ENCODE measurements at regions not wholly inside any gene's neighbourhood (a gene's known extent, or its start where the extent isn't known, plus 50 kb on each side); places are given as distances from the start of the nearest gene placed in this dataset.

- Histone ChIP-seq H3K4me3 (ENCODE audit: low read length) (no peak overlapping the region), H3K4me1 (ENCODE audit: insufficient read depth, low read length) (no peaks in the 10 kb centered on the region)
- 98% methylated on average over 3 of the region's 5 CpGs for WGBS
Observed at GRCh38 chr12:22951206-22951605, 326.2 kb downstream of the ETNK1 start.

GRCh38 chr12:22956690-22957089 lies 331.7 kb downstream of the ETNK1 start:
- no peaks in the 10 kb centered on the region for H3K4me1 ChIP-seq (ENCODE audit: insufficient read depth, low read length)
- H3K27ac ChIP-seq (ENCODE audit: low read depth, low read length): no peak overlapping the region
- no peaks in the 10 kb centered on the region for H3K27me3 ChIP-seq (ENCODE audit: insufficient read depth, low read length)
- 58% methylated on average over 2 of the region's 2 CpGs for WGBS
- H3K9ac ChIP-seq (ENCODE audit: low read depth, low read length): no peak overlapping the region
- H3K4me3 ChIP-seq (ENCODE audit: low read length): no peak overlapping the region
- no peaks in the 10 kb centered on the region for H3K36me3 ChIP-seq (ENCODE audit: insufficient read depth, low read length)
- peaks cover 10% of the 10 kb centered on the region; the same call in 1 of the 2 replicates for H3K9me3 ChIP-seq (ENCODE audit: insufficient read depth, low read depth, low read length)

More at GRCh38 chr12:22951206-22951605, 326.2 kb downstream of the ETNK1 start:
- Histone ChIP-seq H3K36me3 (ENCODE audit: insufficient read depth, low read length) (no peaks in the 10 kb centered on the region), H3K27ac (ENCODE audit: low read depth, low read length) (no peak overlapping the region), H3K9me3 (ENCODE audit: insufficient read depth, low read depth, low read length) (peaks cover 10% of the 10 kb centered on the region; the same call in 1 of the 2 replicates), H3K27me3 (ENCODE audit: insufficient read depth, low read length) (no peaks in the 10 kb centered on the region), H3K9ac (ENCODE audit: low read depth, low read length) (no peak overlapping the region)

- Histone ChIP-seq H3K4me3 (ENCODE audit: low read length) (no peak overlapping the region), H3K9ac (ENCODE audit: low read depth, low read length) (no peak overlapping the region), H3K9me3 (ENCODE audit: insufficient read depth, low read depth, low read length) (no peaks in the 10 kb centered on the region), H3K4me1 (ENCODE audit: insufficient read depth, low read length) (peaks cover 10% of the 10 kb centered on the region; the same call in 1 of the 2 replicates), H3K27ac (ENCODE audit: low read depth, low read length) (no peak overlapping the region), H3K27me3 (ENCODE audit: insufficient read depth, low read length) (no peaks in the 10 kb centered on the region), H3K36me3 (ENCODE audit: insufficient read depth, low read length) (no peaks in the 10 kb centered on the region)
Observed at GRCh38 chr12:22967171-22967570, 342.2 kb downstream of the ETNK1 start.

GRCh38 chr12:22969521-22969920 lies 344.6 kb downstream of the ETNK1 start:
- Histone ChIP-seq H3K27ac (ENCODE audit: low read depth, low read length) (no peak overlapping the region), H3K9ac (ENCODE audit: low read depth, low read length) (no peak overlapping the region), H3K4me3 (ENCODE audit: low read length) (no peak overlapping the region), H3K27me3 (ENCODE audit: insufficient read depth, low read length) (no peaks in the 10 kb centered on the region), H3K36me3 (ENCODE audit: insufficient read depth, low read length) (no peaks in the 10 kb centered on the region), H3K9me3 (ENCODE audit: insufficient read depth, low read depth, low read length) (no peaks in the 10 kb centered on the region), H3K4me1 (ENCODE audit: insufficient read depth, low read length) (peaks cover 7% of the 10 kb centered on the region; the same call in 1 of the 2 replicates)
- WGBS: 100% methylated on average over 4 of the region's 4 CpGs

- H3K4me3 ChIP-seq (ENCODE audit: low read length): no peak overlapping the region
- no peaks in the 10 kb centered on the region for H3K36me3 ChIP-seq (ENCODE audit: insufficient read depth, low read length)
- 93% methylated on average over 6 of the region's 6 CpGs for WGBS
- H3K27ac ChIP-seq (ENCODE audit: low read depth, low read length): no peak overlapping the region
- peaks cover 9% of the 10 kb centered on the region for H3K4me1 ChIP-seq (ENCODE audit: insufficient read depth, low read length)
- H3K9me3 ChIP-seq (ENCODE audit: insufficient read depth, low read depth, low read length): no peaks in the 10 kb centered on the region
- no peaks in the 10 kb centered on the region for H3K27me3 ChIP-seq (ENCODE audit: insufficient read depth, low read length)
- H3K9ac ChIP-seq (ENCODE audit: low read depth, low read length): no peak overlapping the region
Observed at GRCh38 chr12:22971247-22971646, 346.3 kb downstream of the ETNK1 start.

- no peak overlapping the region for H3K4me3 ChIP-seq (ENCODE audit: low read length)
- H3K9ac ChIP-seq (ENCODE audit: low read depth, low read length): no peak overlapping the region
- no peaks in the 10 kb centered on the region for H3K36me3 ChIP-seq (ENCODE audit: insufficient read depth, low read length)
- no peaks in the 10 kb centered on the region for H3K9me3 ChIP-seq (ENCODE audit: insufficient read depth, low read depth, low read length)
- 96% methylated on average over 11 of the region's 12 CpGs for WGBS
- H3K27me3 ChIP-seq (ENCODE audit: insufficient read depth, low read length): no peaks in the 10 kb centered on the region
- peaks cover 8% of the 10 kb centered on the region for H3K4me1 ChIP-seq (ENCODE audit: insufficient read depth, low read length)
- H3K27ac ChIP-seq (ENCODE audit: low read depth, low read length): no peak overlapping the region
Observed at GRCh38 chr12:22971701-22972191, 346.8 kb downstream of the ETNK1 start.

- Histone ChIP-seq H3K27me3 (ENCODE audit: insufficient read depth, low read length) (no peaks in the 10 kb centered on the region), H3K4me3 (ENCODE audit: low read length) (no peak overlapping the region), H3K36me3 (ENCODE audit: insufficient read depth, low read length) (no peaks in the 10 kb centered on the region), H3K4me1 (ENCODE audit: insufficient read depth, low read length) (peaks cover 2% of the 10 kb centered on the region; the same call in 1 of the 2 replicates), H3K9ac (ENCODE audit: low read depth, low read length) (no peak overlapping the region), H3K9me3 (ENCODE audit: insufficient read depth, low read depth, low read length) (no peaks in the 10 kb centered on the region), H3K27ac (ENCODE audit: low read depth, low read length) (no peak overlapping the region)
Observed at GRCh38 chr12:22974865-22975264, 349.9 kb downstream of the ETNK1 start.

- H3K9ac ChIP-seq (ENCODE audit: low read depth, low read length): no peak overlapping the region
- WGBS: 86% methylated on average over 2 of the region's 2 CpGs
- no peak overlapping the region for H3K4me3 ChIP-seq (ENCODE audit: low read length)
- no peaks in the 10 kb centered on the region for H3K9me3 ChIP-seq (ENCODE audit: insufficient read depth, low read depth, low read length)
- peaks cover 6% of the 10 kb centered on the region; the same call in 1 of the 2 replicates for H3K4me1 ChIP-seq (ENCODE audit: insufficient read depth, low read length)
- H3K36me3 ChIP-seq (ENCODE audit: insufficient read depth, low read length): no peaks in the 10 kb centered on the region
- H3K27ac ChIP-seq (ENCODE audit: low read depth, low read length): no peak overlapping the region
- H3K27me3 ChIP-seq (ENCODE audit: insufficient read depth, low read length): no peaks in the 10 kb centered on the region
Observed at GRCh38 chr12:22978962-22979361, 354.0 kb downstream of the ETNK1 start.

GRCh38 chr12:22979854-22980469 lies 355.0 kb downstream of the ETNK1 start:
- WGBS: 94% methylated on average over 5 of the region's 5 CpGs

GRCh38 chr12:22981711-22982110 lies 356.7 kb downstream of the ETNK1 start:
- Histone ChIP-seq H3K27me3 (ENCODE audit: insufficient read depth, low read length) (no peaks in the 10 kb centered on the region), H3K27ac (ENCODE audit: low read depth, low read length) (no peak overlapping the region), H3K4me3 (ENCODE audit: low read length) (no peak overlapping the region), H3K9ac (ENCODE audit: low read depth, low read length) (no peak overlapping the region), H3K9me3 (ENCODE audit: insufficient read depth, low read depth, low read length) (no peaks in the 10 kb centered on the region), H3K4me1 (ENCODE audit: insufficient read depth, low read length) (peaks cover 4% of the 10 kb centered on the region; the same call in 1 of the 2 replicates), H3K36me3 (ENCODE audit: insufficient read depth, low read length) (no peaks in the 10 kb centered on the region)
- 94% methylated on average over 3 of the region's 3 CpGs for WGBS

More at GRCh38 chr12:22979854-22980469, 355.0 kb downstream of the ETNK1 start:
- Histone ChIP-seq H3K27ac (ENCODE audit: low read depth, low read length) (no peak overlapping the region), H3K9me3 (ENCODE audit: insufficient read depth, low read depth, low read length) (no peaks in the 10 kb centered on the region), H3K4me1 (ENCODE audit: insufficient read depth, low read length) (peaks cover 6% of the 10 kb centered on the region; the same call in 1 of the 2 replicates), H3K27me3 (ENCODE audit: insufficient read depth, low read length) (no peaks in the 10 kb centered on the region), H3K36me3 (ENCODE audit: insufficient read depth, low read length) (no peaks in the 10 kb centered on the region), H3K9ac (ENCODE audit: low read depth, low read length) (no peak overlapping the region), H3K4me3 (ENCODE audit: low read length) (no peak overlapping the region)

GRCh38 chr12:22982635-22983034 lies 357.7 kb downstream of the ETNK1 start:
- WGBS: 92% methylated on average over 13 of the region's 13 CpGs
- no peak overlapping the region for H3K9ac ChIP-seq (ENCODE audit: low read depth, low read length)
- H3K36me3 ChIP-seq (ENCODE audit: insufficient read depth, low read length): no peaks in the 10 kb centered on the region
- H3K9me3 ChIP-seq (ENCODE audit: insufficient read depth, low read depth, low read length): no peaks in the 10 kb centered on the region
- peaks cover 9% of the 10 kb centered on the region for H3K4me1 ChIP-seq (ENCODE audit: insufficient read depth, low read length)
- H3K27me3 ChIP-seq (ENCODE audit: insufficient read depth, low read length): no peaks in the 10 kb centered on the region
- H3K27ac ChIP-seq (ENCODE audit: low read depth, low read length): no peak overlapping the region
- no peak overlapping the region for H3K4me3 ChIP-seq (ENCODE audit: low read length)

All from HUES64 (cell line).